NCI-H2171 treated with DMSO at 0.1 percent for 48 hours (cell line): ENCODE measurements at regions not wholly inside any gene's neighbourhood (a gene's known extent, or its start where the extent isn't known, plus 50 kb on each side); places are given as distances from the start of the nearest gene placed in this dataset.
A peak's percentile ranks its signal among the peaks of the same experiment; 100 is the strongest.
"Not testable (repeated sequence)": the region's sequence is repeated elsewhere in the genome, so short reads cannot be mapped to it uniquely, and the experiment has no call there.

Experiments used
- DNase-seq: peaks from one replicate; lab custom pipeline; 2025; lab: John Stamatoyannopoulos, UW

GRCh38 chr22:19641254-19641982 lies 72.9 kb upstream of the SEPTIN5 start:
- DNase-seq, result no peak

DNA sequence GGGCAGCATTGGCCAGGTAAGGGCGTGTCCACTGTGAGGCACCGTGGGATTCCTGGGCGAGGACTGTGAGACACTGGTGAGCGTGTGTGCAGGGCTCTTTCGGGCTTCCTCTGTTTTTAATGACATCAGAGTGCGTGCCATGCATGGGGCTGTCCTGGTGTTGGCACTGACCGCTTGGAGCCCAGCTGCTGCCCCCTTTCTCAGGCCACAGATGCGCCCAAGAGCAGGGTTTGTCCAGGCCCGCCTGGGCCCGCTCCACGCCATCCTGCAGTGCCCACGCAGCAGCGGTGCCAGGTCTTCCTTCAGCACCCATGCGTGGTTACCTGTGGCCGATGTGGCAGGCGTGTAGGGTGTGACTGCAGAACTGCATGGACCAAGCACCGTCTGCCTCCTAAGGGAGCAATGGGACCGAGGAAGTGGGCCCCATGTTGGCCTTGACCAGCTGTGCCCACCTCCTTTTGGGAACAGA lies 72.3 kb upstream of the SEPTIN5 start:
- no peak for DNase-seq

DNA sequence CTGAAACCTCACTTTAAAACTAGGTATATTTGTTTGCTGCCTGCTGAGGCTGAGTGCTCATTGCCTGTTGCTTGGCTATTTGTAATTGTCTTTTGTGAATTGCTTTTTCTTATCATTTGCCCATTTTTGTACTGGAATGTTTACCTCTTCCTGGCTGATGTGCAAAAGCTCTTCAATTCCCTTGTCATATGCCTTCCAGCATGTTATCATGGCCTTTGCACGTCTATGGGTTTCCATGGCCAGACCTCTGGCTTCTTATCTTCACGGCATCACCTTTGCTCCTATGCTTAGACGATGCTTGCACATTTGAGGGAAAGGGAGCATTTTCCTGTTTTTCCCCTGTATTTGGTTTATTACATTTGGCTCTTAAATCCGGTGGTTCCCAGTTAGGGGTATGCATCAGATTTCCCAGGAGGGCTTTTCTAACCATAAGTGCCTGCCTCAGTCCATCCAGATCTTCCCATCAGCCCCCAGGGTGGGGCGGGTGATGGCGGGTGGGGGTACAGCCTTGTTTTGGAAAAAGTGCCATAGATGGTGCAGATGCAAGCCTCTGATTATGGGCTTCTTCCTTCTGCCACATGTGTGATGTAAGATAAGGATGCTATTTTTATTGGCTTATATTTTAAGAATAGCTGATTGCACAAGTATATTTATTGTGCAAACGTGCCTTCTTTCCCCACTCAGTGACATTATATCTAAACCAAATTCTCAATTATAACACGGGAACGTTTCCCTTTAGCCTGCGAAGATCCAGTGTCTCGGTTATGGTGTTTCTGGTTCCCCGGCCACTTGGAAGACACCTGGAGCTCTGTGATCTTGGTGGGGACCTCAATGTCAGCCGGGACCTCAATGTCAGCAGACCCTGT lies 70.6 kb upstream of the SEPTIN5 start:
- DNase-seq, result no peak

- DNase-seq, result no peak
Observed at GRCh38 chr22:19644314-19645223, 69.7 kb upstream of the SEPTIN5 start.

DNA sequence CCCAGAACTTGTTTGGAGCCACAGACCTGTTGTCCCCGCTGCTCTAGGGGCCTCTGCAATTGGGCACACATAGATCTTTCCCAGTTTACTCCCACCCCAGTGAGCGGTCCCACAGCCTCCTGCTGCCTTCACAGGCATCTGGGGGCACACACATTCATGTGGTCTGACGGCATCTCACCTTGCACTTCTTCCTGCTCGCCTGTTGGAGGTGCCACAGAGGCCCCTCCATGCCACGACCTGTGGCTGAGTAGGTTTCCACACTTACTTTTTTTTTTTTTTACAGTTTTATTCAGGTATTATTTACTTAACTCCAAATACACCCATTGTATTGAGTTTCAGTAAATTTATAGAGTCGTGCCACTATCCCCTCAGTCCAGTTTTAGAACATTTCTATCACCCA lies 68.9 kb upstream of the SEPTIN5 start:
- DNase-seq, result no peak

DNA sequence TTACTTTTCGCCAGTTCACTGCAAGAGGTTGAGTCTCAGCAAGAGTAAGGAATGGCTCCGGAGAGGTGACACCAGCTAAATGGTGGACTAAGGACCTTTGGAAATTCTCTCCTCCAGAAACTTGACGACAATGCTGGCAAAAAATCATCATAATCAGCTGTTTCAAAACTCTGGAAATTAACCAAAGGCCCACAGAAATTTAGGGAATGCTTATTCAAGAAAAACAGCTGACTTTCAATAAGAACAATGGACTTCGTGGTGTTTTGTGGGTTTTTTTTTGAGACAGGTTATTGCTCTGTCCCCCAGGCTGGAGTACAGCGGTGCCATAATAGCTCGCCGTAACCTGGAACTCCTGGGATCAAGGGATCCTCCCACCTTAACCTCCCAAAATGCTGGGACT lies 68.4 kb upstream of the SEPTIN5 start:
- DNase-seq, result no peak

GRCh38 chr22:19646383-19646782 lies 67.9 kb upstream of the SEPTIN5 start:
- DNase-seq, result no peak

- peak; percentile 34 for DNase-seq
Observed at GRCh38 chr22:19648419-19648929, 65.8 kb upstream of the SEPTIN5 start.

DNA sequence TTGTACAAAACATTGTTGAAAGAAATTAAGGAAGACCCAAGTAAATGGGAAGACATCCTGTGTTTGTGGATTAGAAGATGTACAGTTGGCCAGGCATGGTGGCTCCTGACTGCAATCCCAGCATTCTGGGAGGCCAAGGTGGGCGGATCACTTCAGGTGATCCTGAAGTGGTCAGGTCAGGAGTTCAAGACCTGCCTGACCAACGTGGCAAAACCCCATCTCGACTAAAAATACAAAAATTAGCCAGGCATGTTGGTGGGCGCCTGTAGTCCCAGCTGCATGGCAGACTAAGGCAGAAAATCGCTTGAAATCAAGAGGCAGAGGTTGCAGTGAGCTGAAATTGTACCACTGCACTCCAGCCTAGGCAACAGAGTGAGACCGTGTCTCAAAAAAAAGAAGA lies 62.0 kb upstream of the SEPTIN5 start:
- DNase-seq, result no peak

DNA sequence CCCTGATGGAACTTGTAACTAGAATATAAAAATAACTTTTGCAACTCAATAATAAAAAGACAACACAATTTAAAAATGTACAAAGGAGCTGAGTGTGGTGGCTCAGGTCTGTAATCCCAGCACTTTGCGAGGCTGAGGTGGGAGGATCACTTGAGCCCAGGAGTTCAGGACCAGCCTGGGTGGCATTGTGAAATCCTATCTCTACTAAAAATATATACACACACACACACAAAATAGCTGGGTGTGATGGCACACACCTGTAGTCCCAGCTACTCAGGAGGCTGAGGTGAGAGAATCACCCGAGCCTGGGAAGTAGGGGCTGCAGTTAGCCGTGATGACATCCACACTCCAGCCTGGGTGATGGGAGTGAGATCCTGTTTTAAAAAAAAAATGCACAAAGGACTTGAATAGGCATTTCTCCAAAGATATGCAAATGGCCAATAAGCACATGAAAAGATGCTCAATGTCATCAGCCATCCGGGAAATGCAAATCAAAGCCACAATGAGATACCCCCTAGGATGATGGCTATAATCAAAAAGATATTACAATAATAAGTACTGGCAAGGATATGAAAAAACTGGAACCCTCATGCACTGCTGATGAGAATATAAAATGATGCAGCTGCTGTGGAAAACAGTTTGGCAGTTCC lies 59.8 kb upstream of the SEPTIN5 start:
- DNase-seq, result no peak

DNA sequence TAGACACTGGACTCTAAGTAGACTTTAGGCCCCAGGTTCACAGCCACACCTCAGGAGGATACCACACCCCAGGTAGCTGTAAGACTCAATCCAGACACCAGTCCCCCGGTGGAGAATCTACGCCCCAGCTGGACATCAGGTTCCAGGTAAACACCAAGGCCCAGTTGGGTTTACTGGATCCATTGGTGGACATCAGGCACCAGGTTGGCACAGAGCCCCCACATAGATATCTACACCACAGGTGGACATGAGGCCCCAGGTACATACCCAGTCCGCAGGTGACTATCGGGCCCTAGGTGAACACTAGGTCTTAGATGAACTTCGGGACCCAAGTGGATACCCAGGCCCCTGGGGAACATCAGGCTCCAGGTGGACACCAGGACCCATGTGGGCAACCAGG lies 58.9 kb upstream of the SEPTIN5 start:
- no peak for DNase-seq

GRCh38 chr22:19656541-19657251 lies 57.6 kb upstream of the SEPTIN5 start:
- DNase-seq, result no peak

DNA sequence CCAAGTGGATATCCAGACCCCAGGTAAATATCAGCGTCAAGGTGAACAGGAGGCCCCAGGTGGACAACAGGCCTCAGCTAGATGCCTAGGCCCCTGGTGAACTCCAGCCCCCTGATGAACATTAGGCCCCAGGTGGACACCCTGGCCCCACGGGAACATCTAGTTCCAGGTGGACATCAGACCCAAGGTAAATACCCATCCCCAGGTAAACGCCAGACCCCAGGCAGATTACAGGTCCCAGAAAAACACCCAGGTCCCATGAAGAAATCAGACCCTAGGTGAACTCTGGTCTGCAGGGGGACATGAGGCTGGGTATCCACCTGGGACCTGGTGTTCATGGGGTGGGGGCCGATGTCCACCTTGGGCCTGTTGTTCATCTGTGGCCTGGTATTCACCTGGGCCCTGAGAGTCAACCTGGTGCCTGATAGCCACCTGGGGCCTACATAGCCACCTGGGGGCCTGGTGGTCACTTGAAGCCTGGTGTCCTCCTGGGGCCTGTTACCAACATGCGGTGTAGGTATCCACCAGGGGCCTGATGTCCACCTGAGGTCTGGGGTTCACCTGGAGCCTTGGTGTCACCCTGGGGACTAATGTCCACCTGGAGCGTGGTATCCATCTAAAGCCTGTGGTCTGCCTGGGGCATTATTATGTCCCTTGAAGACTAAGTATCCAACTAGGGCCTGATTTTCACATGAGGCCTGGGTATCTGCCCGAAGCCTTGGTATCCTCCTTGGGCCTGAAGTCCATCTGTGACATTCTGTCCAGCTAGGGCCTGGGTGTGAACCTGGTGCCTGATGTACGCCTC lies 56.8 kb upstream of the SEPTIN5 start:
- no peak for DNase-seq

- no peak for DNase-seq
Observed at GRCh38 chr22:19658057-19658966, 56.0 kb upstream of the SEPTIN5 start.

GRCh38 chr22:19658967-19659804 lies 55.1 kb upstream of the SEPTIN5 start:
- DNase-seq, result no peak

- DNase-seq, result no peak
Observed at GRCh38 chr22:19659805-19660345, 54.4 kb upstream of the SEPTIN5 start.

DNA sequence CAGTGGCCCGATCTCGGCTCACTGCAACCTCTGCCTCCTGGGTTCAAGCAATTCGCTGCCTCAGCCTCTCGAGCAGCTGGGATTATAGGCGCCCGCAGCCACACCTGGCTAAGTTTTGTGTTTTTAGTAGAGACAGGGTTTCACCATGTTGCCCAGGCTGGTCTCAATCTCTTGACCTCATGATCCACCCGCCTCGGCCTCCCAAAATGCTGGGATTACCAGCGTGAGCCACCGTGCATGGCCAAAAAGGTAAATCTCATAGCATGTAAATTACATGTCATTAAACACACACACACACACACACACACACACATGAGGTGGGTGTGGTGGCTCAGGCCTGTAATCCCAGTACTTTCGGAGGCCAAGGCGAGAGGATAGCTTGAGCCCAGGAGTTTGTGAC lies 53.7 kb upstream of the SEPTIN5 start:
- not testable (repeated sequence) for DNase-seq

DNA sequence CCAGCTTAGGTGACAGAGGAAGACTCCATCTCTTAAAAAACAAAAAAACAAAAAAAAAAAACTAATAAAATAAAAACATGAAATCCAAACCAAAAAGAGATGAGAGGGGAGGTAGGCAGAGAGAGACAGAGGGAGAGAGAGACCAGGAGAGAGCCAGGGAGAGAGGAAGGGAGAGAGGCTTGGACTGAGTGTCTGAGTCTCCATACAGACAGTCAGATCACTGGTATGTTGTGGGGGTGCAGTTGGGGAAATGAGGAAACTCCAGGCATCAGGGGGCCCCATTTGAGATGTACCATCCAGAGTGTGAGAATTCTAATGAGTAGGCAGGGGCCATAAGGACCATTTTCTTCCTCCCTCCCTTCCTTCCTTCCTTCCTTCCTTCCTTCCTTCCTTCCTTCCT lies 53.1 kb upstream of the SEPTIN5 start:
- DNase-seq, result no peak
